ENCODE measurements at regions not wholly inside any gene's neighbourhood (a gene's known extent, or its start where the extent isn't known, plus 50 kb on each side); places are given as distances from the start of the nearest gene placed in this dataset.

GRCh38 chr7:145293228-145293701, 457.4 kb upstream of the TPK1 start:
- CTCF ChIA-PET: no interaction called here
- DNase-seq (ENCODE audit: low read depth, low spot score) (no peak), FAIRE-seq (no peak)
- Histone ChIP-seq H3K4me1 (ENCODE audit: control insufficient read depth, extremely low read depth, insufficient read depth, low read length) (no peaks in the 10 kb centered on the region), H3K9me1 (replicated peaks; ENCODE audit: control insufficient read depth, extremely low read depth, insufficient read depth, low read length) (no peaks in the 10 kb centered on the region), H3K36me3 (ENCODE audit: control insufficient read depth in 2 of 2, extremely low read depth in 1 of 2, insufficient read depth in 2 of 2, low read length in 2 of 2) (no peaks in the 10 kb centered on the region), H2AFZ (ENCODE audit: low read depth, low read length) (no peak overlapping the region), H3K4me3 (replicated peaks in 1 of 3; ENCODE audit: insufficient read depth in 1 of 3, low read depth in 1 of 3, low read length in 3 of 3) (no peak overlapping the region), H3K79me2 (ENCODE audit: control insufficient read depth, insufficient read depth, low read length) (no peaks in the 10 kb centered on the region), H3K27ac (ENCODE audit: insufficient read depth, low read depth, low read length) (no peak overlapping the region), H3K27me3 (ENCODE audit: control insufficient read depth in 2 of 2, insufficient read depth in 2 of 2, low read length in 2 of 2) (no peaks in the 10 kb centered on the region), H4K20me1 (replicated peaks; ENCODE audit: control insufficient read depth, extremely low read depth, insufficient read depth, low read length) (no peaks in the 10 kb centered on the region), H3K9ac (replicated peaks; ENCODE audit: extremely low read depth, insufficient read depth, low read length) (no peak overlapping the region), H3K4me2 (ENCODE audit: insufficient read depth, low read length) (no peak overlapping the region), H3K9me3 (replicated peaks; ENCODE audit: control insufficient read depth, insufficient read depth, low read length) (no peaks in the 10 kb centered on the region)
- TF ChIP-seq POLR2A (IDR thresholded peaks at IDR 0.05; ENCODE audit: low read depth, low read length) (no peak), FOS (IDR thresholded peaks at IDR 0.05; ENCODE audit: borderline replicate concordance, insufficient read depth, low read length) (no peak), POLR2AphosphoS5 (IDR thresholded peaks at IDR 0.05; ENCODE audit: insufficient read depth, low read depth, low read length) (no peak), EZH2 (IDR thresholded peaks at IDR 0.05; ENCODE audit: borderline replicate concordance, low read depth, low read length, severe bottlenecking) (no peak), MYC (IDR thresholded peaks at IDR 0.05; ENCODE audit: low read depth, low read length) (no peak)
- TF ChIP-seq, protein P1, sequence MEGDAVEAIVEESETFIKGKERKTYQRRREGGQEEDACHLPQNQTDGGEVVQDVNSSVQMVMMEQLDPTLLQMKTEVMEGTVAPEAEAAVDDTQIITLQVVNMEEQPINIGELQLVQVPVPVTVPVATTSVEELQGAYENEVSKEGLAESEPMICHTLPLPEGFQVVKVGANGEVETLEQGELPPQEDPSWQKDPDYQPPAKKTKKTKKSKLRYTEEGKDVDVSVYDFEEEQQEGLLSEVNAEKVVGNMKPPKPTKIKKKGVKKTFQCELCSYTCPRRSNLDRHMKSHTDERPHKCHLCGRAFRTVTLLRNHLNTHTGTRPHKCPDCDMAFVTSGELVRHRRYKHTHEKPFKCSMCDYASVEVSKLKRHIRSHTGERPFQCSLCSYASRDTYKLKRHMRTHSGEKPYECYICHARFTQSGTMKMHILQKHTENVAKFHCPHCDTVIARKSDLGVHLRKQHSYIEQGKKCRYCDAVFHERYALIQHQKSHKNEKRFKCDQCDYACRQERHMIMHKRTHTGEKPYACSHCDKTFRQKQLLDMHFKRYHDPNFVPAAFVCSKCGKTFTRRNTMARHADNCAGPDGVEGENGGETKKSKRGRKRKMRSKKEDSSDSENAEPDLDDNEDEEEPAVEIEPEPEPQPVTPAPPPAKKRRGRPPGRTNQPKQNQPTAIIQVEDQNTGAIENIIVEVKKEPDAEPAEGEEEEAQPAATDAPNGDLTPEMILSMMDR (IDR thresholded peaks at IDR 0.05; ENCODE audit: extremely low read depth in 1 of 2, insufficient read depth in 1 of 2, low read depth in 1 of 2, low read length in 2 of 2): no peak
- TF ChIP-seq, protein P2, sequence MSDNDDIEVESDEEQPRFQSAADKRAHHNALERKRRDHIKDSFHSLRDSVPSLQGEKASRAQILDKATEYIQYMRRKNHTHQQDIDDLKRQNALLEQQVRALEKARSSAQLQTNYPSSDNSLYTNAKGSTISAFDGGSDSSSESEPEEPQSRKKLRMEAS (IDR thresholded peaks at IDR 0.05; ENCODE audit: insufficient read depth, insufficient read length): no peak
- BruUV-seq (replicated peaks): no TSS peak
- POLR2A ChIA-PET: no interaction called here
- intact Hi-C loops (cut with micrococcal nuclease): no loop called here
- dilution Hi-C loops (cut with MboI; ENCODE audit: extremely low pct_ligation_motif_present, low sequenced_read_pairs): no loop called here

Data from endothelial cell of umbilical vein (primary cell).